AG08395 (cell line): ENCODE measurements at regions not wholly inside any gene's neighbourhood (a gene's known extent, or its start where the extent isn't known, plus 50 kb on each side); places are given as distances from the start of the nearest gene placed in this dataset.
"Not testable (repeated sequence)": the region's sequence is repeated elsewhere in the genome, so short reads cannot be mapped to it uniquely, and the experiment has no call there.

Experiments used
- DNase-seq: peaks from one replicate; pipeline ENCODE4 v3.0.0; 2012; ENCODE audit warnings: mixed read lengths, low spot score

DNA sequence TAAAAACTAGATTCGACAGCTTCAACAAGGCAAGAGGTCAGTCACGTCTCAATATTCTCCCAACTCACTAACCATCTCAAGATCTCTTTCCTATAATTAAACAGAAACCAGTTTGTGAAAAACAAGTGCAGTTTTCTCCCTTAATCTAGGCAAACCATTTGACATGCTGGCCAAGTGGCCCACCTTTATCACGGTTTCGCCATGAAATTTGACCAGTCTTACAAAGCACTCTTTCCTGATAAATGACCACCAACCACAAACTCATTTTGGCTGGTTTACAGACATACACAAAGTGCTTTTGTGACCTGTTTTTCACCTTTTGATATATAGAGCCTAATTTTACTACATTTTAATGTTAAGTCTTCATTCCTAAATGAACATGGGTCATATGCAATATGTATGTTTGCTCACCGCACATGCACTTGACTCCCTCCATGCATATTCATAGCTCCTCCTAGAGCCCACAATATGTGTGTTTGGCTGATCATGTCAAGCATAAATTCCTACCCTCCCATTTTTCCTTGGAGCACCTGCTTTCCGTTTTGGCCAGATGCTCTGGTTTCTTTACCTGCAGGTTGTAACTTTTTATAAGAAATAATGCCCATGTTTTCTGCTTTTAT lies 385.1 kb downstream of the RAD51AP2 start:
- DNase-seq = no peak

DNA sequence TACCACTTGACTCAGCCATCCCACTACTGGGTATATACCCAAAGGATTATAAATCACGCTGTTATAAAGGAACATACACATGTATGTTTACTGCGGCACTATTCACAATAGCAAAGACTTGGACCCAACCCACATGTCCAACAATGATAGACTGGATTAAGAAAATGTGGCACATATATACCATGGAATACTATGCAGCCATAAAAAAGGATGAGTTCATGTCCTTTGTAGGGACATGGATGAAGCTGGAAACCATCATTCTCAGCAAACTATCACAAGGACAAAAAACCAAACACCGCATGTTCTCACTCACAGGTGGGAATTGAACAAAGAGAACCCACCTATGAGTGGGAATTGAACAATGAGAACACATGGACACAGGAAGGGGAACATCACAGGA lies 387.6 kb downstream of the RAD51AP2 start:
- DNase-seq = not testable (repeated sequence)

DNA sequence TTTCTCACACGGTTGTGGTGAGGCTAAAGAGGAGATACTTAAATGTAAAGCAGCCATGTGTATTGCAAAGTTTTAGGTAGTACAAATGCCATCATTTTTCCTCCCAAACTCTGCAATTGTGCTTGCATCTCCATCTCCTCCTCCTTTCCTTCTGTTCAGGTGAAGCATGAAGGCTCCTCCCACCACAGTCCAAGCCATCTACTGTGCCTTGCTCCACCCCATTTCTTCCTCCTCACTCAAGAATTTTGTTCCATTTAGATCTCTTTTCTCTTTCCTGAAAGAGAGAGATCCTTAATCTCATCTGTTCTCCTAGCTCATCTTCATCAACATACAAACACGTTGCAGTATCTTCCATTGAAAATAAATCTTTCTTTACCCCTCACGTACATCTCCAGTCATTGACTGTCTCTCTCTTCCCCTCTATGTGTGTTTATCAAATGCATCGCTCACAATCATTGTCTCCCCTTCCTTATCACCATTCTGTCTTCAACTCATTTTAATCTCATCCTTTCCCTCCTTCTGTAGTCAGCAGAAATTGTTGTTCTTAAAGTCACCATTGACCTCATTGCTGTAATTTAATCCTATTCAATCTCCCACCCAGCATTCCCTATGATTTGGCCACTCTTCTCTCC lies 392.1 kb downstream of the RAD51AP2 start:
- no peak for DNase-seq

DNA sequence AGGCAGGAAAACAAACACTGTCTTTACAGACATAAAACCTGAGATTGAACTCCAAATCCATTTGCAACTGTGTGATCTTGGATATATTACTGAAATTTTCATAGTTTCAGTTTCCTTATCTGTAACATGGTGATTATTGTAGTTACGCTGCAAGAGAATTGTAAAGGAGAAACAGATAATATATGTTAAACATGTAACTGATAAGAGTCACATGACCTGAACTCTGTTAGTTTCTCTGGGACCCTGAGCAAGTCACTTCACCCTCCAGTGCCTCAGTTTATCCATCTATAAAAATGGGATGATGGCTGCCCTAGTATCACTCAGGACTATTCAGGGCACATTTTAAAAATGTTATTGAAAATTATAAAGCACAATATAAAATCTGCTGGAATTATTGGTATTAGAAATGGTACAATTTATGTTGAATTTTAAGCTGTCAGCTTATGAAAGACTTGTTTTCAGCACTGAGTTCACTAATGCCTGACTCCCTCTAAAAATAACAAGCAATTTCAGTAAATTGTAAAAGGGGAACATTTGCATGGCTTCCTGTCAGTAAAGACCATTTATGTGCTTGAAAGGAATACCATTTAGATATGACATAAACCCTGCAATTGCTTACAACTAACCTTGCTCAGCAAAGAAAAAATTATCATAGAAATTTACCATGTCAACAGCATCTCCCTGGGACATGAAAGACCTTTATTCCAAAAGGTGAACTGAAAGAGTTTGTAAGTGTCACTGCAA lies 393.5 kb downstream of the RAD51AP2 start:
- DNase-seq = no peak

DNA sequence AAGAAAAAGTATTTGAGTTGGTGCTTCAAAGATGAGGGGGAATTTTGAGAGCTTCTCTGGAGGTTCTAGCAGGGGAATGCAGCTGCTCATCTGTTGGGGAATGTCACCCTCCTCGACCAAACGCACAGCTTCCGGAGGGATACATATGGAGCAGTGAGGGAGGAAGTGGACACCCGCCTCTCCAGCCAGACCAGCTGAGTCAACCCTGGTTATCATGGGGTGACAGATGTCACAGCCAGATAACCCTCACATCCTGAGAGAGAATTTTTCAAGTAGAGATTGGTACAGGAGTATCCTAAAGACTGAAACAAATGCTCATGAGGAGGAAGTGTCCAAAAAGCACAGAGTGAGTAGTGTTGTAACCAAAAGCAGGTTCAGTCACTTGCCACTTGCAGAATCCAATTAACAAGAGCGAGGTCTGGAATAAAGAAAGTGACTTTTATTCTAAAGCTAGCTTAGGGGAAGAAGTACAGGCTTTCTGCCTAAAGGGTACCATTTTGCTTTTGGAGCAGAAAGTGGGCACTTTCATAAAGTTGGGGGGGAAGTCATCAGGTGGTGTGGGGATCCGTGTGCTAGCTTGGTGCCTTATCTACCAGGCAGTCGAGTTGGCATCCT lies 395.2 kb downstream of the RAD51AP2 start:
- DNase-seq = no peak

DNA sequence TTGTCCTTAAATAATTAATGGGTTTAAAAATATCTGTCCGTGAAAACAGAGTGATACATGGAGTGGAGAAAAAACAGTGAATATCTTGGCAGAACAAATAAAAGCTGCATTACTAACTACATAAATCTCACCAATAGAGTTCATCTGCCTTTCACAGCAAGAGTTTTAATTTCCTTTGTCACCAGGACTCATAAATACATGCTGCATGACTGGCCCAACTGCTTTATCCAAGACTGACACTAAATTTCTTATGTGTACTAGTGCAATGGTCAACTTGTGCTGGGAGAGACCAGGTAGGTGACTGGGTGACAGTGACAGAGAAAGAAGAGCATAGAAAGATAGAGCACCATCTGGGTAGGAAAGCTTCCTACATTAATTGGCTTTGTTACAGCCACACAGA lies 402.8 kb downstream of the RAD51AP2 start:
- no peak for DNase-seq

DNA sequence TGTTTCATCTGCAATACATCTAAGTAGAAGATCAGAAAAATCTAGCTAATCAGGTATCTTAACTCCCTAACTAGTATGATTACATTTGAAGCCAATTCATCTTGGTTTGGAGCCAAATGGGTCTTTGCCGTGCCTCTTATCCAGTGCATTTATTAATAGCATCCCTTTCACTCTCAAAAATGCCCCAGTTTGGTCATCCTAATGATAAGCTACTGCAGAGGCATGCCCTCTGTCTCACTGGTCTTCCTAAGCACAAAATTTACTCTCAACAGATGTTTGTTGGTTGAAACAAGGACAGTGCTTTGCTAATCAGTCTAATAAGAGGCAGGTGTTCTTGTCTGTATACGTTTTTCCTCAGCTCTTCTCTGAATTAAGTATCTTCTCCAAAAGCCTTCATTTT lies 403.2 kb downstream of the RAD51AP2 start:
- DNase-seq = no peak

DNA sequence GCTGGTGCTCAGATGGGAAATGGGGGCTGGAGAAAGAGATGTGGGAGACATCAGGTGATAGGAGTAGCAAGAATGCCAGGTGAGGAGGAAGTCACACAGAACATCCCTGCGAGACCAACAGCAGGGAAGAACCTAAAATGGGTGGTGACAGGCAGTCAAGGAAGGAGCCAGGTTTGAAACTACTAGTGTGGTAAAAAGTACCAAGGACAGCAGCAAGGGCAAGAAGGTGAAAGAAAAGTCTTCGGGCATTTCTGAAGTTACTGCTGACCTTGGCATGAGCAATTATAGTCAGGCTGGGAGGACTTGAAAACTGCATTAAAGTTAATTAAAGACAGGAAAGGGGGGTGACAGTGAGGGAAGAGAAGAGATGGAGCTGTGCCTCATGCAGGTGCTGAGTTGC lies 410.4 kb downstream of the RAD51AP2 start:
- DNase-seq = no peak

DNA sequence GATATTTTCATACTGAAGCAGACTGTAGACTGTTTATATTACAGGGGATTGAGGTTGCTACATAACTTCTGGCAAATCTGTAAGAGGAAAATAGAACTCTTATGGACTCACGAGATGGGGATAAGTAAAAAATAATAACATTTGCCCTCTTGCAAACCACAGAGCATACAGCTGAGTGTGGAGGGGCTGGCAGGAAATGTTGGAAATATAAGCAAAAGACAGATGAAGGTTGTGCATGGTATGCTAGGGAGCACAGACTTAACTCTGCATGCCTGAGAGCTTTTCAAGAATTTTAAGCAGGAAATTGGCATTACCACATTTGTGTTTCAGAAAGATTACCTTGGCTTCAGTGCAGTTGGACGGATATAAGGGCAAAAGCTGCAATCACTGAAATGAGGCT lies 411.1 kb downstream of the RAD51AP2 start:
- DNase-seq = no peak

DNA sequence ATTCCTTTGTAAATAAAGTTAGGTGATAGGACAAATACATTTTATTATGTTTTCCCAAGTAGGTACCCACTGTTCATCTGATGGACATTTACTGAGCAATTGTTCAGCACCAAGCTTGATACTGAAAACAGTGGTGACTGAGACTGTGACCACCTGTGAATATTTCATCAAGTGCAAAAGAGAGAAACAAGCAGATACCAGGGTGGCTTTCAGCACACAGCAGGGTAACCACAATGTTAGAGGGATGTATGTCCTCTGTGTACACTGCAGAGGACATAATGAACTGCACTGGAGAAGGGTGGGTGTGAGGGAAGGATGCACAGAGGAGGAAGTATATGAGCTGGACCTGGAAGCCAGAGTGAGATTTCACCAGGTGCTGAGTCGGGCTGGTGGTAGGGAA lies 411.8 kb downstream of the RAD51AP2 start:
- DNase-seq = no peak

DNA sequence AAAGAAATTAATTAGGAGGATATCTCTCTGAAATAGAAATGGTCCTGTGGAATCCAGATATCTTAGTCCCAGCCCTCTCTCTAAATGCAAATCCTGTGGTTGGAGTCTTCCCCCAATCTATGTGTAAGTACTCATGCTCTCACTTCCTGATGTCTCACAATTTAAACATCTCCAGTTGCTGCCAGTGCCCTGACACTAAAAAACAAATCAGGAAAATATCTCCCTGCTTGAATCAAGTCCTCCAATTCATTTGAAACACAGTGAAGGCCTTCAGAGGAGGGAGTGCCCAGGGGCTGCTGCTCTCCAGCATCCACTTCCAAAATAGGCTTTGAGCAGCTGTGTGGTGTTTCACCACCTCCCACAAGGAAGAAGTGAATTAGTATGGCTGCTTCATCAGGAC lies 413.8 kb downstream of the RAD51AP2 start:
- no peak for DNase-seq

DNA sequence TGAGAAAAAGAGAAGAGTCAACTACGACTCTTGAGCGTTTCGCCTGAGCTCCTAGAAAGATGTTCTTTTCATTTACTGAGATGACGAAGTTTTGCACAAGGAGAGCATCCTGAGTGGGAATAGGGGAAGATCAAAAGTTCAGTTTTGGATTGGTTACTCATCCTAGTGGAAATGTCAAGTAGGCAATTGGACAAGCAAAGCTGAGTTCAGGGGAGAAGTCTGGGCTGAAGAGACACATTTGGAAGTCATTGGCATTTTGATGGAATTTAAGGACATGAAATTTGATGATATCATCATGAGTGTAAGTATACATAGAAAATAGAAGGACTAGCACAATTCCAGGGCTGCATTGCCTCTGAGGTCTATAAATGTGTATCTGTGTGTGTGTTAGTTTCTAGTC lies 416.6 kb downstream of the RAD51AP2 start:
- DNase-seq = no peak

DNA sequence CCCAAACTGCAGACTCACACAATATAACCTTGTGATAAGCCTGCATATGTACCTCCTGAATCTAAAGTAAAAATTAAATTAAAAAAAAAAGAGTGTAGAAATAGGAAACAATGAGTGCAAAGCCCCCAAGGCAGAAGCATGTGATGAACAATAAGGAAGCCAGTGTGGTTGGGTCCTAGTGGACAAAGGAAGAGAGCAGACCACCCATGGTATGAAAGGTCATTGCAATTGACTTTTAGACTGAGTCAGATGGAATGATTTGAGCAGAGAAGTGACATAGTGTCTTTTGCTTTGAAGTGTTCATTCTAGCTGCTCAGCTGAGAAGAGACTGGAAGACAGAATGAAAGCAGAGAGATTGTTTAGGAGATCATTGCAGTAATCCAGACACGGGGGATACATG lies 417.1 kb downstream of the RAD51AP2 start:
- DNase-seq = no peak

DNA sequence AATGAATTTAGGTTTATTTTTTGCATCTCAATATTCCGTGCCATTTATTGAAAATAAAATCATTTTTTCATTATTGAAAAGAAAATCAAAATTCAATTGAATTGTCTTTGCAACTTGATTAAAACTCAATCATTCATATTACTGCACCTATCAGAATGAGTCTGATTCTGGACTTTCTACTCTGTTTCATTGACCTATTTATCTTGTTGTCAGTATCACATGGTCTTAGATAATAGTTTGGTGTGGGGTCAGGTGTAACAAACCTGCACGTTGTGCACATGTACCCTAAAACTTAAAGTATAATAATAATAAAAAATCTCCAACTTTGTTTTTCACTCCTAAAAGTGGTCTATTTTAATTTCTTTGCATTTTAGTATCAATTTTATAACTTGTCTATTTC lies 422.9 kb downstream of the RAD51AP2 start:
- DNase-seq = no peak

DNA sequence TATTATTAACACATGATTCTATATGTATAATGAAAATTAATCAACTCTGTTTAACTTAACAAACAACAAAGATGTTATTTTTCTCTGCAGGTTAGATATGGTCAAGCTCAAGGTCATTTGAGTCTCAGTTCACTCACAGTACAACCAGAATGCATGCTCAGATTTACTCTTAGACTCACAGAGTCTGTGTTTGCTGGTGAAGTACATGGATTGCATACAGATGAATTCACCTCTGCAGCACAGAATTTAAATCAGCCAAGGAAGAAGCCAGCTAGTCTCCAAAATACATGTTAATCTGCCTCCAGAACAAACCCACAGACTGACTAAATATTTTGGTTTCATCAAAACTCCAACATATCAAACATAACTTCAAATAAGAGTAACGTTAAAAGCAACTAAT lies 424.5 kb downstream of the RAD51AP2 start:
- no peak for DNase-seq

DNA sequence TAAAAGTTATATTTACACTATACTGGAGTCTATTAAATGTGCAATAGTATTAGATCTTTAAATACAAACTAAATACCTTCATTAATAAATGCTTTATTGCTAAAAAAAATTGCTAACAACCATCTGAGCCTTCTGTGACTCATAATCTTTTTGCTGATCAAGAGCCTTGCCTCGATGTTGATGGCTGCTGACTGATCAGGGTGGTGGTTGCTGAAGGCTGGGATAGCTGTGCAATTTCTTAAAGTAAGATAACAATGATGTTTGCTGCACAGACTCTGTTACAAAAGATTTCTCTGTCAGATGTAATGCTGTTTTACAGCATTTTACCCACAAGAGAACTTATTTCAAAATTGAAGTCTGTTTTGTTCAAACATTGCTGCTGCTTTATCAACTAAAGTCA lies 421.4 kb upstream of the CYRIA start:
- DNase-seq = no peak

DNA sequence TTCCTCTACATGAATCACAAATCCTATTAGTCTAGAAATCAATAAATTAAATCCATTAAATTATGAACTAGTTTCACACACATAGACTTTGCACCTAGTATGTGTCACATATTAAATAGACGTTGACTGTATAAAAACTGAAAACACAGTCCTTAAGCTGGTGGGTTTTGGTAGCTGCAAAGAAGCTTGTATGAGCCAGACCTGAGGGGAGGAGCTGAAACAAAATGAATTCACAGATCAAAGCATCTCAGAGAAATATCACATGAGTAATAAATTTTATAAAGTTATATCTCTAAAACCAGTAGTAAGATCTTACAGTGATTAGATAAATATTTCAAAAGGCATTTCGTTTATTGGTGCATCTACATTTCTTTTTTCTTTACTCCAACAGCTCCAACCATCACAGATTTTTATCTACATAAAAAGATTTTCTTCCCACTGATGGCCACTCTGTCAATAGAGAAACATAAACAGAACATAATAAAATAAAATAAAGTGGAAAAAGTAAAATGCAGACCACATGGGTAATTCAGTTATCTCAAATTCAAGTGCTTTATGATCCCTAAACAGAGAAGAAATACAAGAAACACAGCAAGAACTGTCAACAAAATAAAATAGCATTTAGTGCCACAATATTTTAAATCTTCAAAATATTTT lies 420.0 kb upstream of the CYRIA start:
- DNase-seq = no peak

DNA sequence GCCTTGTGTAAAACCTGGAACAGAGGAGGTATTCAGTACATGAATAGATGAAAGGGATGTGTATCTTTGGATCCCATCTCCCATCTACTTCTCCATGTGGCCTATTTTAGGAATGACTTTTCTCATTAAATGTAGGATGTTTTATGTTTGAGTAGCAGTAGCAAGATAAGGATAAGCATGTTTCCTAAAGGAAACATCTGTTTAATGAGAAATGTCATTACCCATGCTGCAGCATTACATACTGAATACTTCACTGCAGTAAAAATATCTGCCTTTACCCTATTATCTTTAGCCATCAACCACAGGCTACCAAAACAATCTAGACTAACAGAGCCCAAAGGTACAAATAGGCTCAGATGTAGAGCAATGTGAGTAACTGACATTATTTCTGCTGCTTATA lies 419.2 kb upstream of the CYRIA start:
- no peak for DNase-seq

DNA sequence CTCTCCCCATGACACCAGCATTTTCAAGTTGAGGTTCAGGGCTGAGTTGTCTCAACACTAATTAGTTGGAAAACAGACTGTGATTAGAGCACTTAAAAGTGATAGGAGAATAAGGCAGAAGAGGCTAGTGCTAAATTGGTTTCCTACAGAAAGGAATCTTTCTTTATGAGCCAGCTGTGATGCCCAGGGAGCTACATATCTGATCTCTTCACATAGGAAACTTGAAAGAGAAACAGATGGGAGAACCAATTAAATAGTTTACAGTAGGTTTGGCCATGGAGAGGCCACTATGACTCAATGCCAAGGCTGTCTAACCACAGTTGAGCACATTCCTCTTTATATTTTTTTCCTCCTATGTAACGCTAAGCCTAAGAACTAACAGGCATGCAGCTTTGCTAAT lies 418.3 kb upstream of the CYRIA start:
- DNase-seq = no peak

DNA sequence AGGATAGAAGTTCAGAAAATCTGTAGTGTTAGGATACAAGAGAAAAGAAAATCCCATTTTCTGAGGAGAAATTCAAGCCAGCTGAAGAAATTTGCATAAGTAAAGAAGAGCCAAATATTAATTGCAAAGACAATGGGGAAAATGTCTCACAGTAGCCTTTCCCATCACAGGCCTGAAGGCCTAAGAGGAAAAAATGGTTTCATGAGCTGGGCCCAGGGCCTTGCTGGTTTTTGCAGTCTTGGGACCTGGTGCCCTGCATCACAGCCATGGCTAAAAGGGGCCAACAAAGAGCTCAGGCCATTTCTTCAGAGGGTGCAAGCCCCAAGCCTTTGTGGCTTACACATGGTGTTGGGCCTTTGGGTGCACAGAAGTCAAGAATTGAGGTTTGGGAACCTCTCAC lies 413.6 kb upstream of the CYRIA start:
- no peak for DNase-seq

DNA sequence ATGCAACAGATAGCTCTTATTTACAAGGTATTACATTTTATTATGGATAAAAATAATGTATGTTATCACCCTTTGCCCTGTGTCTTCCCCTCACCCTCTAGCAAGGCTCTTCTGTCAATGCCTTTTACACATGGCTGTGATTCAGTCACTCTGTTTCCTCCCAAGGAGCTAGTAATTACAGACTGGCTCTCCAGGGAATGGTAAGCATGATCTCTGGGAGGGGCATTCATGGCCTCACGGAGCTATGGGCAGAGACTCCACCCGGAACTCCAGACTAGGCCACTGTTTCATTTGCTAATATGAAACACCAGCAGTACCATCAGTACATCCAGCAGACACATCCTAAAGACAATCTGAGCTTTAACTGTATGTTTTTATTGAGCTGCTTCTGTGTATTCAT lies 410.9 kb upstream of the CYRIA start:
- no peak for DNase-seq

DNA sequence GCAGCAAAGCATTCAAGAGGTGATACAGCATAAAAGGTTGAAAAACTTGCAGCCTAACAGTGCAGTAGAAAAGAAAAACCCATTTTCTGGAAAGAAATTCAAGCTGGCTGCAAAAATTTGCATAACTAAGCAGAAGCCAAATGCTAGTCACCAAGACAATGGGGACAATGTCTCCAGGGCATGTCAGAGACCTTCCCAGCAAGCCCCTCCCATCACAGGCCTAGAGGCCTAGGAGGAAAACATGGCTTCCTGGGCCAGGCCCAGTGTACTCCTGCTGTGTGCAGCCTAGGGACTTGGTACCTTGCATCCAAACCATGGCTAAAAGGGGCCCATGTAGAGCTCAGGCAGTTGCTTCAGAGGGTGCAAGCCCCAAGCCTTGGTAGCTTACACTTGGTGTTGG lies 405.1 kb upstream of the CYRIA start:
- no peak for DNase-seq

DNA sequence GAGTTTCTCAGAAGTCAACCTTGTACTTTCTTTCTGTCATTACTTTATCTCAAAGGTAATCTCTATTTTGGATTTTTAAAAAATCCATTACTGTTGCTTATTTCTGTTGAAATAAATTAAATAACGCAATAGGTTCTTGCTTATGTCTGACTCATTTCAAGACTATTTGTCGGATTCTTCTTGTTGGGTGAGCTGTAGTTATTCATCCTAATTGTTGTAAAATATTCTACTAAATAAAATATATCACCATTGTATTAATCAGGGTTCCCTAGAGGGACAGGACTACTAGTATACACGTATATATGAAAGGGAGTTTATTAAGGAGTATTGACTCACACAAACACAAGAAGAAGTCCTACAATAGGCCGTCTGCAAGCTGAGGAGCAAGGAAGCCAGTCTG lies 403.9 kb upstream of the CYRIA start:
- DNase-seq = no peak
